HepG2 (cell line): ENCODE measurements at regions not wholly inside any gene's neighbourhood (a gene's known extent, or its start where the extent isn't known, plus 50 kb on each side); places are given as distances from the start of the nearest gene placed in this dataset.

Experiments used
- ARNT ChIP-seq: fragments of 450-650 bp; IDR thresholded peaks from 2 replicates; pipeline ENCODE4 v1.6.1; 2017
- CEBPG ChIP-seq: IDR thresholded peaks from 2 replicates; pipeline ENCODE4 v1.6.1; 2016
- FOSL2 ChIP-seq: sonication (generic); formaldehyde crosslinking; IDR thresholded peaks from 2 replicates; pipeline ENCODE4 v1.4.0; 2020; ENCODE audit warnings: missing genetic modification reagents
- FOXM1 ChIP-seq: sonication (generic); formaldehyde crosslinking; IDR thresholded peaks from 2 replicates; pipeline ENCODE4 v1.5.0; 2020; ENCODE audit warnings: missing genetic modification reagents
- HMG20A ChIP-seq: IDR thresholded peaks from 2 replicates; pipeline ENCODE4 v1.6.1; 2016; ENCODE audit warnings: borderline replicate concordance
- MED8 ChIP-seq: sonication (generic); formaldehyde crosslinking; IDR thresholded peaks from 2 replicates; pipeline ENCODE4 v1.8.1; 2023; ENCODE audit warnings: mild to moderate bottlenecking, missing genetic modification reagents; ENCODE audit not compliant: insufficient replicate concordance
- NFE2L1 ChIP-seq: sonication (generic); formaldehyde crosslinking; IDR thresholded peaks from 2 replicates; pipeline ENCODE4 v1.4.0; 2020; ENCODE audit warnings: missing genetic modification reagents, mild to moderate bottlenecking, borderline replicate concordance
- NFKBIZ ChIP-seq: IDR thresholded peaks from 2 replicates; pipeline ENCODE4 v1.6.1; 2018; ENCODE audit warnings: missing genetic modification reagents, missing compliant biosample characterization
- NR2F2 ChIP-seq: IDR thresholded peaks from 2 replicates; pipeline ENCODE4 v1.6.1; 2012; ENCODE audit warnings: low read depth, inconsistent platforms, borderline replicate concordance
- POLR2A ChIP-seq, 2 experiments: IDR thresholded peaks; 2 replicates each; pipeline ENCODE4 v1.6.1; 2011; ENCODE audit warnings: low read depth in 2 of 2, low read length in 2 of 2, mild to moderate bottlenecking in 1 of 2, moderate library complexity in 1 of 2; ENCODE audit not compliant: insufficient read depth in 1 of 2
- RFX1 ChIP-seq: fragments of 450-650 bp; IDR thresholded peaks from 2 replicates; pipeline ENCODE4 v1.6.1; 2017
- SAP130 ChIP-seq: IDR thresholded peaks from 2 replicates; pipeline ENCODE4 v1.6.1; 2016; ENCODE audit warnings: low read depth
- SETDB1 ChIP-seq: sonication (generic); formaldehyde crosslinking; IDR thresholded peaks from 2 replicates; pipeline ENCODE4 v1.5.1; 2020; ENCODE audit warnings: missing genetic modification reagents, mild to moderate bottlenecking, borderline replicate concordance
- SOX6 ChIP-seq, 2 experiments: fragments of 450-650 bp in 1 of 2; sonication (generic) in 1 of 2; formaldehyde crosslinking in 1 of 2; IDR thresholded peaks; 2 replicates each; pipeline versions ENCODE4 v1.4.0 to v1.6.1; 2017 to 2020; ENCODE audit warnings: antibody characterized with exemption in 1 of 2, mild to moderate bottlenecking in 1 of 2, missing genetic modification reagents in 1 of 2
- SSRP1 ChIP-seq: IDR thresholded peaks from 2 replicates; pipeline ENCODE4 v1.6.1; 2016; ENCODE audit warnings: control low read depth
- ZFP1 ChIP-seq: IDR thresholded peaks from 2 replicates; pipeline ENCODE4 v1.6.1; 2016
- ZFP36L2 ChIP-seq: sonication (generic); formaldehyde crosslinking; IDR thresholded peaks from 2 replicates; pipeline ENCODE4 v1.4.0; 2020; ENCODE audit warnings: missing genetic modification reagents
- ZNF224 ChIP-seq: sonication (generic); formaldehyde crosslinking; IDR thresholded peaks from 2 replicates; pipeline ENCODE4 v1.5.0; 2020; ENCODE audit warnings: mild to moderate bottlenecking, missing genetic modification reagents
- ZNF33B ChIP-seq: sonication (generic); formaldehyde crosslinking; IDR thresholded peaks from 2 replicates; pipeline ENCODE4 v1.5.1; 2020; ENCODE audit warnings: mild to moderate bottlenecking, missing genetic modification reagents
- ZNF354B ChIP-seq: sonication (generic); formaldehyde crosslinking; IDR thresholded peaks from 2 replicates; pipeline ENCODE4 v1.8.0; 2022; ENCODE audit warnings: mild to moderate bottlenecking, missing genetic modification reagents
- ZNF782 ChIP-seq: sonication (generic); formaldehyde crosslinking; IDR thresholded peaks from 2 replicates; pipeline ENCODE4 v1.4.0; 2020; ENCODE audit warnings: missing genetic modification reagents, mild to moderate bottlenecking, borderline replicate concordance
- ZSCAN22 ChIP-seq: sonication (generic); formaldehyde crosslinking; IDR thresholded peaks from 2 replicates; pipeline ENCODE4 v1.4.0; 2020; ENCODE audit warnings: mild to moderate bottlenecking, missing genetic modification reagents
- TF ChIP-seq, protein P1 (sequence below): sonication (generic); formaldehyde crosslinking; IDR thresholded peaks from 2 replicates; pipeline ENCODE4 v1.8.1; 2023; ENCODE audit warnings: mild to moderate bottlenecking, missing genetic modification reagents
- TF ChIP-seq, protein P2 (sequence below): sonication (generic); formaldehyde crosslinking; IDR thresholded peaks from 2 replicates; pipeline ENCODE4 v1.8.0; 2022; ENCODE audit warnings: mild to moderate bottlenecking, missing genetic modification reagents
- TF ChIP-seq, protein P3 (sequence below): sonication (generic); formaldehyde crosslinking; IDR thresholded peaks from 2 replicates; pipeline ENCODE4 v1.5.0; 2020; ENCODE audit warnings: missing genetic modification reagents
- TF ChIP-seq, protein P4 (sequence below): IDR thresholded peaks from 2 replicates; pipeline ENCODE4 v1.6.1; 2012; ENCODE audit warnings: low read depth, low read length, improper control_type of control experiment
- TF ChIP-seq, protein P5 (sequence below): sonication (generic); formaldehyde crosslinking; IDR thresholded peaks from 2 replicates; pipeline ENCODE4 v1.8.0; 2022; ENCODE audit warnings: mild to moderate bottlenecking, missing genetic modification reagents; ENCODE audit not compliant: insufficient replicate concordance

DNA sequence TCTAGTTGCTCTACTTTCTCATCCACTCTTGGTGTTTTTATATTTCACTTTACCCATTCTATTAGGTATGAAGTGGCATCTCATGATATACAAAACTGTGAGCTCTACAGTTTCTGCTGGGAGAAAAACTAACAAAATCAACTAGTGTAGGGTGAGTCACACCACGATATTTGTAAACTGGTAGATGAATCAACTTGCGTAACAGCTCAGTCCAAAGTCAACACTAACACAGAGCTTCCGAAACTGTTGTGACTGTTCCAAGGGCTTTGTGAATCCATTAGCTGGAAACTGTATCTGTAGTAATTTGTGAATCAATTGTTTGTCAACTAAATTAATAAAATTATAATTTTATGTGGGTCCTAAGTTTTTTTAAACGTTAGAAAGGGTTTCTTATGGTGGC is 119.8 kb upstream of the TSPAN5 start (continued):
- no peak for TF ChIP-seq ZNF782
- no peak for TF ChIP-seq SOX6 (IDR thresholded peaks at IDR 0.05)
- TF ChIP-seq SOX6 (CRISPR knock-in tag; IDR thresholded peaks at IDR 0.05): peak; percentile 75
- TF ChIP-seq ZNF33B (CRISPR knock-in tag): no peak
- TF ChIP-seq, protein P1, sequence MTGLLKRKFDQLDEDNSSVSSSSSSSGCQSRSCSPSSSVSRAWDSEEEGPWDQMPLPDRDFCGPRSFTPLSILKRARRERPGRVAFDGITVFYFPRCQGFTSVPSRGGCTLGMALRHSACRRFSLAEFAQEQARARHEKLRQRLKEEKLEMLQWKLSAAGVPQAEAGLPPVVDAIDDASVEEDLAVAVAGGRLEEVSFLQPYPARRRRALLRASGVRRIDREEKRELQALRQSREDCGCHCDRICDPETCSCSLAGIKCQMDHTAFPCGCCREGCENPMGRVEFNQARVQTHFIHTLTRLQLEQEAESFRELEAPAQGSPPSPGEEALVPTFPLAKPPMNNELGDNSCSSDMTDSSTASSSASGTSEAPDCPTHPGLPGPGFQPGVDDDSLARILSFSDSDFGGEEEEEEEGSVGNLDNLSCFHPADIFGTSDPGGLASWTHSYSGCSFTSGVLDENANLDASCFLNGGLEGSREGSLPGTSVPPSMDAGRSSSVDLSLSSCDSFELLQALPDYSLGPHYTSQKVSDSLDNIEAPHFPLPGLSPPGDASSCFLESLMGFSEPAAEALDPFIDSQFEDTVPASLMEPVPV (CRISPR knock-in tag): no peak
- TF ChIP-seq, protein P2, sequence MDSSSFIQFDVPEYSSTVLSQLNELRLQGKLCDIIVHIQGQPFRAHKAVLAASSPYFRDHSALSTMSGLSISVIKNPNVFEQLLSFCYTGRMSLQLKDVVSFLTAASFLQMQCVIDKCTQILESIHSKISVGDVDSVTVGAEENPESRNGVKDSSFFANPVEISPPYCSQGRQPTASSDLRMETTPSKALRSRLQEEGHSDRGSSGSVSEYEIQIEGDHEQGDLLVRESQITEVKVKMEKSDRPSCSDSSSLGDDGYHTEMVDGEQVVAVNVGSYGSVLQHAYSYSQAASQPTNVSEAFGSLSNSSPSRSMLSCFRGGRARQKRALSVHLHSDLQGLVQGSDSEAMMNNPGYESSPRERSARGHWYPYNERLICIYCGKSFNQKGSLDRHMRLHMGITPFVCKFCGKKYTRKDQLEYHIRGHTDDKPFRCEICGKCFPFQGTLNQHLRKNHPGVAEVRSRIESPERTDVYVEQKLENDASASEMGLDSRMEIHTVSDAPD (CRISPR knock-in tag): no peak
- TF ChIP-seq, protein P3, sequence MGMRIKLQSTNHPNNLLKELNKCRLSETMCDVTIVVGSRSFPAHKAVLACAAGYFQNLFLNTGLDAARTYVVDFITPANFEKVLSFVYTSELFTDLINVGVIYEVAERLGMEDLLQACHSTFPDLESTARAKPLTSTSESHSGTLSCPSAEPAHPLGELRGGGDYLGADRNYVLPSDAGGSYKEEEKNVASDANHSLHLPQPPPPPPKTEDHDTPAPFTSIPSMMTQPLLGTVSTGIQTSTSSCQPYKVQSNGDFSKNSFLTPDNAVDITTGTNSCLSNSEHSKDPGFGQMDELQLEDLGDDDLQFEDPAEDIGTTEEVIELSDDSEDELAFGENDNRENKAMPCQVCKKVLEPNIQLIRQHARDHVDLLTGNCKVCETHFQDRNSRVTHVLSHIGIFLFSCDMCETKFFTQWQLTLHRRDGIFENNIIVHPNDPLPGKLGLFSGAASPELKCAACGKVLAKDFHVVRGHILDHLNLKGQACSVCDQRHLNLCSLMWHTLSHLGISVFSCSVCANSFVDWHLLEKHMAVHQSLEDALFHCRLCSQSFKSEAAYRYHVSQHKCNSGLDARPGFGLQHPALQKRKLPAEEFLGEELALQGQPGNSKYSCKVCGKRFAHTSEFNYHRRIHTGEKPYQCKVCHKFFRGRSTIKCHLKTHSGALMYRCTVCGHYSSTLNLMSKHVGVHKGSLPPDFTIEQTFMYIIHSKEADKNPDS (CRISPR knock-in tag): no peak
- TF ChIP-seq HMG20A (CRISPR knock-in tag): peak; percentile 90
- TF ChIP-seq FOSL2 (CRISPR knock-in tag): peak; percentile 99
- TF ChIP-seq NFE2L1: no peak
- no peak for TF ChIP-seq FOXM1 (CRISPR knock-in tag)
- no peak for TF ChIP-seq NFKBIZ (CRISPR knock-in tag)
- no peak for TF ChIP-seq MED8 (CRISPR knock-in tag)
- no peak for TF ChIP-seq SSRP1 (CRISPR knock-in tag)
- TF ChIP-seq ARNT: no peak
- TF ChIP-seq, protein P4, sequence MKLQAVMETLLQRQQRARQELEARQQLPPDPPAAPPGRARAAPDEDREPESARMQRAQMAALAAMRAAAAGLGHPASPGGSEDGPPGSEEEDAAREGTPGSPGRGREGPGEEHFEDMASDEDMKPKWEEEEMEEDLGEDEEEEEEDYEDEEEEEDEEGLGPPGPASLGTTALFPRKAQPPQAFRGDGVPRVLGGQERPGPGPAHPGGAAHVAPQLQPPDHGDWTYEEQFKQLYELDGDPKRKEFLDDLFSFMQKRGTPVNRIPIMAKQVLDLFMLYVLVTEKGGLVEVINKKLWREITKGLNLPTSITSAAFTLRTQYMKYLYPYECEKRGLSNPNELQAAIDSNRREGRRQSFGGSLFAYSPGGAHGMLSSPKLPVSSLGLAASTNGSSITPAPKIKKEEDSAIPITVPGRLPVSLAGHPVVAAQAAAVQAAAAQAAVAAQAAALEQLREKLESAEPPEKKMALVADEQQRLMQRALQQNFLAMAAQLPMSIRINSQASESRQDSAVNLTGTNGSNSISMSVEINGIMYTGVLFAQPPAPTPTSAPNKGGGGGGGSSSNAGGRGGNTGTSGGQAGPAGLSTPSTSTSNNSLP: peak; percentile 93
- no peak for TF ChIP-seq ZSCAN22
- TF ChIP-seq ZNF224 (CRISPR knock-in tag): no peak
- TF ChIP-seq POLR2A (IDR thresholded peaks at IDR 0.05; ENCODE audit: insufficient read depth in 1 of 2, low read depth in 2 of 2, low read length in 2 of 2): no peak
- TF ChIP-seq ZFP1: 0 out of 2 replicates have a peak, but pooled peaks have one; percentile 46
- TF ChIP-seq CEBPG (CRISPR knock-in tag): peak; percentile 97
- TF ChIP-seq, protein P5, sequence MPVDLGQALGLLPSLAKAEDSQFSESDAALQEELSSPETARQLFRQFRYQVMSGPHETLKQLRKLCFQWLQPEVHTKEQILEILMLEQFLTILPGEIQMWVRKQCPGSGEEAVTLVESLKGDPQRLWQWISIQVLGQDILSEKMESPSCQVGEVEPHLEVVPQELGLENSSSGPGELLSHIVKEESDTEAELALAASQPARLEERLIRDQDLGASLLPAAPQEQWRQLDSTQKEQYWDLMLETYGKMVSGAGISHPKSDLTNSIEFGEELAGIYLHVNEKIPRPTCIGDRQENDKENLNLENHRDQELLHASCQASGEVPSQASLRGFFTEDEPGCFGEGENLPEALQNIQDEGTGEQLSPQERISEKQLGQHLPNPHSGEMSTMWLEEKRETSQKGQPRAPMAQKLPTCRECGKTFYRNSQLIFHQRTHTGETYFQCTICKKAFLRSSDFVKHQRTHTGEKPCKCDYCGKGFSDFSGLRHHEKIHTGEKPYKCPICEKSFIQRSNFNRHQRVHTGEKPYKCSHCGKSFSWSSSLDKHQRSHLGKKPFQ (CRISPR knock-in tag): peak; percentile 79
- no peak for TF ChIP-seq RFX1
- TF ChIP-seq ZFP36L2: no peak
- TF ChIP-seq SAP130: peak; percentile 56
- TF ChIP-seq ZNF354B (CRISPR knock-in tag): no peak
- no peak for TF ChIP-seq NR2F2
- no peak for TF ChIP-seq SETDB1 (CRISPR knock-in tag)
